HEK293T (cell line): ENCODE measurements at regions not wholly inside any gene's neighbourhood (a gene's known extent, or its start where the extent isn't known, plus 50 kb on each side); places are given as distances from the start of the nearest gene placed in this dataset.

Experiments
- CTCF ChIA-PET: fragments of 350-600 bp; formaldehyde crosslinking; extraction: SDS; loops from one replicate; lab custom pipeline; 2021; ENCODE audit warnings: antibody characterized with exemption, inconsistent platforms; lab: Yijun Ruan, JAX
- POLR2A ChIA-PET: fragments of 350-600 bp; formaldehyde crosslinking; extraction: SDS; loops from one replicate; lab custom pipeline; 2020; ENCODE audit warnings: antibody characterized with exemption, inconsistent platforms; lab: Yijun Ruan, JAX
- DNase-seq: peaks from one replicate; pipeline ENCODE4 v3.0.0; 2012; ENCODE audit warnings: mixed read lengths; ENCODE audit errors: extremely low spot score
- ARNT ChIP-seq: fragments of 450-650 bp; IDR thresholded peaks from 2 replicates; pipeline ENCODE4 v1.6.1; 2017; ENCODE audit warnings: mild to moderate bottlenecking
- BHLHE40 ChIP-seq: fragments of 450-650 bp; IDR thresholded peaks from 2 replicates; pipeline ENCODE4 v1.6.1; 2016; ENCODE audit warnings: mild to moderate bottlenecking, moderate library complexity, borderline replicate concordance
- CTBP1 ChIP-seq: fragments of 450-650 bp; IDR thresholded peaks from 2 replicates; pipeline ENCODE4 v1.6.1; 2016; ENCODE audit warnings: borderline replicate concordance
- ELF4 ChIP-seq: fragments of 450-650 bp; IDR thresholded peaks from 2 replicates; pipeline ENCODE4 v1.6.1; 2017; ENCODE audit warnings: antibody characterized with exemption
- FOXA1 ChIP-seq: fragments of 450-650 bp; IDR thresholded peaks from 2 replicates; pipeline ENCODE4 v1.6.1; 2016; ENCODE audit warnings: mild to moderate bottlenecking
- FOXK2 ChIP-seq: fragments of 450-650 bp; IDR thresholded peaks from 2 replicates; pipeline ENCODE4 v1.6.1; 2016; ENCODE audit warnings: mild to moderate bottlenecking
- FOXM1 ChIP-seq: fragments of 450-650 bp; IDR thresholded peaks from 2 replicates; pipeline ENCODE4 v1.6.1; 2017; ENCODE audit warnings: mild to moderate bottlenecking, borderline replicate concordance
- HDGF ChIP-seq: fragments of 450-650 bp; IDR thresholded peaks from 2 replicates; pipeline ENCODE4 v1.6.1; 2017; ENCODE audit warnings: antibody characterized with exemption, borderline replicate concordance
- L3MBTL2 ChIP-seq: fragments of 450-650 bp; conservative IDR thresholded peaks from 2 replicates; pipeline ENCODE4 v1.6.1; 2016; ENCODE audit warnings: mild to moderate bottlenecking
- LEF1 ChIP-seq: fragments of 450-650 bp; IDR thresholded peaks from 2 replicates; pipeline ENCODE4 v1.6.1; 2017; ENCODE audit warnings: mild to moderate bottlenecking, borderline replicate concordance
- NFRKB ChIP-seq: fragments of 450-650 bp; IDR thresholded peaks from 2 replicates; pipeline ENCODE4 v1.6.1; 2016; ENCODE audit warnings: mild to moderate bottlenecking, moderate library complexity
- SP1 ChIP-seq: fragments of 450-650 bp; IDR thresholded peaks from 2 replicates; pipeline ENCODE4 v1.6.1; 2017
- SUZ12 ChIP-seq: fragments of 450-650 bp; IDR thresholded peaks from 2 replicates; pipeline ENCODE4 v1.6.1; 2016; ENCODE audit warnings: mild to moderate bottlenecking
- TARDBP ChIP-seq: fragments of 450-650 bp; IDR thresholded peaks from 2 replicates; pipeline ENCODE4 v1.6.1; 2016
- ZNF384 ChIP-seq: fragments of 450-650 bp; IDR thresholded peaks from 2 replicates; pipeline ENCODE4 v1.6.1; 2016
- TF ChIP-seq, protein P1 (sequence below): fragments of 450-650 bp; IDR thresholded peaks from 2 replicates; pipeline ENCODE4 v1.6.1; 2016

DNA sequence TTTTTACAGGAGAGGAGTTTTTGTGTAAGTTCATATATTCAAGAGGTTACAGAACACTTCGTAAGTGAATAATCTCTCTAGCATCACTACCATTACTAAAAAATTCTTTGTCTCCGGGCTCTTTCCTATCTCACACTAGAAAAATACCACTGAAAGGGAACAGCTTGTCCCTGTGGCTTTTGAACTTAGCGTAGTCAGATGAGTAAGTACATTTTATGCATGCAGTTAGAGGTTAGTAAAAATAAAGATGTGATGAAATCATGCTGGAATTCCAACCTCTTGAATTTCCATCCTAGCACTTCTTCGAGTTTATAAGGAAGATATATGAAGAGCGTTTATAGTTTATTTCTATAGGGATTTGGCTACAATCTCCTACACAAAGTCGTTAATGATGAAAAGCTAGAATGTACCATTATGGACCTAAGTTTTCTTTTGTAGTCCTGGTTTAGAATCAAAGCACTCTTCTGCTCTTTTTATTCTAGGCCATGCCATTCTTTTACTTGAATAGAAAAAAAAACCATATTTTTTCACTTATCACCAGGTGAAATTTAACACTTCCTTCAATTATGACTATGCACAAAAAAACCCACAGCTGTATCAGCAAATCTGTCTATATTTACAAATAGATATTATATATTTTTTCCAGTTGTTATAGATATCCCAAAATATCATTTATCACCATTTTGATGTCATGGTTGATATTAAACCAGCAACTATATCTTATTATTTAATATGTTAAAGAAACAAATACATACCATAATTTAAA is 139.9 kb upstream of the PCDH9 start:
- POLR2A ChIA-PET = no interaction called here
- no peak for DNase-seq
- TF ChIP-seq, protein P1, sequence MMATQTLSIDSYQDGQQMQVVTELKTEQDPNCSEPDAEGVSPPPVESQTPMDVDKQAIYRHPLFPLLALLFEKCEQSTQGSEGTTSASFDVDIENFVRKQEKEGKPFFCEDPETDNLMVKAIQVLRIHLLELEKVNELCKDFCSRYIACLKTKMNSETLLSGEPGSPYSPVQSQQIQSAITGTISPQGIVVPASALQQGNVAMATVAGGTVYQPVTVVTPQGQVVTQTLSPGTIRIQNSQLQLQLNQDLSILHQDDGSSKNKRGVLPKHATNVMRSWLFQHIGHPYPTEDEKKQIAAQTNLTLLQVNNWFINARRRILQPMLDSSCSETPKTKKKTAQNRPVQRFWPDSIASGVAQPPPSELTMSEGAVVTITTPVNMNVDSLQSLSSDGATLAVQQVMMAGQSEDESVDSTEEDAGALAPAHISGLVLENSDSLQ = no peak
- peak; percentile 17; the same call in 1 of the 2 replicates for TF ChIP-seq ELF4
- CTCF ChIA-PET = no interaction called here

DNA sequence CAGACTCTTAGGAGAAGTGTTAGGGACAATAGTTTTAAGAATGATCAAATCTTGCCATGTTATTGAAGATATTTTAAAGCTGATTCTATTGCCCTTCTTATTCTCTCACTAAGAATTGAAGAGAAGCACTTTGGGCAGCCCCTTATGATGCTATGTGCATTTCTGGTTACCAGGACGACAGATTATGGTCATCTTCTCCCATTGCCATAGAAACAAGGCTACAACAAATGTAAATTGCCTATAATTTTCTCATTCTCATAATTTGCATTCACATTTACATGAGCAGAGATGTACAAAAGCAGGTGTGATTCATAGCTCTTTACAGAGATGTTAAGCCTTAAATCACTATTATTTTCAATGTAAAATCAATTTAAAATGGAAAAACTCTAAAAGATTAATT is 137.3 kb upstream of the PCDH9 start:
- POLR2A ChIA-PET = no interaction called here
- CTCF ChIA-PET = interaction anchor here (0.9 kb wide), 1 partner anchor 12 kb away, joined by 3 read pairs; no protein-coding TSS in a partner anchor
- TF ChIP-seq BHLHE40 (no peak), CTBP1 (no peak), HDGF (no peak), LEF1 (no peak), ZNF384 (no peak), L3MBTL2 (no peak), FOXA1 (no peak), NFRKB (no peak), ELF4 (no peak), SP1 (no peak), FOXK2 (no peak), TARDBP (no peak), ARNT (no peak), FOXM1 (no peak), SUZ12 (no peak)
- TF ChIP-seq, protein P1 = no peak
- no peak for DNase-seq

DNA sequence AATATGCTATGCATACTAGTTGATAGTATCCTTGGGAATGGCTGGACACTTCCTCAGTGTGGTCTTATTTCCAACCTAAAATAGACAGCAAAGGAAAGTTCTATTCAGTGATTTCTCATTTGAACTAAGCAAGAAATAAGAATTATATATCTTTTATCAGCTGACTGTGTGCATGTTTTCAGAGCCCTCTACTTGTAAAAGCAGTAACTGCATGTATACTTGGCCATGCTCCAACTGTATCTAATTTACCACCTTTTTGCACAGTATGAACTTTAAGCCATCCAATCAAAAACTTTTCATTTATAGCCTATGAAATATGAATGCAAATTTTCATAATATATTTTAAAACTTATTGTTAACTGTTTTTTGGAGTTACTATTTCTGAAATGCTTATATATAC is 136.4 kb upstream of the PCDH9 start:
- CTCF ChIA-PET = interaction anchor here (1.3 kb wide), 1 partner anchor 50 kb away, joined by 4 read pairs; no protein-coding TSS in a partner anchor
- DNase-seq = no peak
- POLR2A ChIA-PET = no interaction called here
- TF ChIP-seq SUZ12 = no peak
- TF ChIP-seq FOXK2 = no peak

DNA sequence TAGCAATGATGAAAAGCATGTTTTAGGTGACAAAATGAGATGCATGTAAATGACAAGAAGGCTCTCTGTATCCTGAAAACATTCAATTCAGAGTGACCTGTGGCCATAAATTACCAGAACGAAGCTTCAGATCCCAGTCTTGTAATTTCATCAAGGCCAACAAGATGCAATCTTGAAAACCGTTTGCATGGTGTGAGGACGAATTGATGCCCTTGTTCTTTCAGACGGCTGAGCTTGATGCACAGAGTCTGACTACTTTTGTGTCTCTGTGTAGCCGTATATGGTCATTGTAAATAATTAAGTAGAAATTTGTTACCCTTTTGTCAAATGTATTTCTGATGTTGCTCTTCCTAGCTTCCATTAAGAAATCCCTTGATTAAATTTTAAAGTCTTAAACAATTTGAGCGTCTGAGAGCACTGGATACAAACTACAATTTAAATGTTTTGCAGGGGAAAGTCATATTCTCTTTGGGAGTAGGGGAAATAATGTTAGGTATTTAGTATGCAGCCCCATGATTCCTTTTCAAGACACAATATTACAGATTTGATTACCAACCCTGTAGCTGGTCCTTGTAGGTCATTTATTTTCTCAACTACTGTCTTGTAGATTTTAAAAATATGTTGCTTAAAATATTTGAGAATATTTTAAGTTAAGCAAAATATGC is 125.8 kb upstream of the PCDH9 start:
- no peak for TF ChIP-seq ZNF384
- TF ChIP-seq ELF4 = no peak
- no peak for TF ChIP-seq BHLHE40
- no peak for TF ChIP-seq FOXA1
- no peak for TF ChIP-seq ARNT
- TF ChIP-seq CTBP1 = no peak
- TF ChIP-seq SP1 = no peak
- TF ChIP-seq FOXK2 = no peak
- TF ChIP-seq NFRKB = no peak
- no peak for DNase-seq
- ChIA-PET POLR2A (no interaction called here), CTCF (interaction anchor here (0.9 to 1.4 kb wide), 2 partner anchors 12 to 60 kb away, joined by 3 to 7 read pairs; no protein-coding TSS in a partner anchor)

DNA sequence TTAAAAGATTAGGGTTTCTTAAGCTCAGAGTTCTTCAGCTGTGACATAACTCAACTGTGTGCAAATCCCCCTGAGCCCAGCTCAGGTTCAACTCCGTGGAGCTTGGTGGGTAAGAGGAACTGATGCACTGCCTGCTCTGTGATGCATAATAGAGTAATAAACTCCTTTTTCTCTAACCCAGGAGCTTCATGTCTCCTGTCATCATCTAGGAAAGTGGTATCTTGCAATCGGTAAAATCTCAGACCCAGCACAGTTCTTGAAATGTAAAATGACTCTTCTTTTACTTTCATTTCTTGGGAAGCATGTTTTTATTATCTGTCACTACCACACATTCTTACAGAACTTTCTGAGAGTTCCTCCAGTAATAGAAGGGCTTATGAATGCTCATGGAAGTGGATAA is 123.8 kb upstream of the PCDH9 start:
- TF ChIP-seq L3MBTL2 = no peak
- TF ChIP-seq HDGF = no peak
- no peak for TF ChIP-seq FOXM1
- no peak for TF ChIP-seq SP1
- TF ChIP-seq ZNF384 = no peak
- no peak for TF ChIP-seq NFRKB
- no peak for TF ChIP-seq SUZ12
- TF ChIP-seq ARNT = no peak
- TF ChIP-seq FOXK2 = no peak
- POLR2A ChIA-PET = no interaction called here
- DNase-seq = no peak
- CTCF ChIA-PET = interaction anchor here (0.7 kb wide), 2 partner anchors 10 to 13 kb away, joined by 3 to 6 read pairs; no protein-coding TSS in a partner anchor

DNA sequence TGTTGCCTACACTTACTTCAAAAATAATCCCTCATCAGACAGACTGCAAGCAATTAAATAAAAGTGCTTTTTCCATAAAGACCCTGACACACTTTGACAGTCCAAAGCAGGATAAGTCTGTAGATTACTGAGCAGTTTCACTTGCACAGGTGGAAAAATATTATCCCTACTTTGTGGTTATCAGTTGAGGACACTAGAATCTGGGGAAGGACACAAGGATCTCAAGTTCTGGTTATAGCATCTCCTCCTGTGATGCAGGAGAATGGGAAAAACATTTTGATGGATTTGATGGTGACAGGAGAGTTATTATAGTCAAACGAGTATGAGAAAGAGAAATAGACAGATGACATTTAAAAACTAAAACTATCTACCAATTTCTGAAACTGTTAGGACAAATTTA is 122.9 kb upstream of the PCDH9 start:
- DNase-seq = no peak
- CTCF ChIA-PET = no interaction called here
- TF ChIP-seq, protein P1 = no peak
- TF ChIP-seq FOXM1 (no peak), ARNT (no peak), SP1 (no peak), ZNF384 (no peak), SUZ12 (no peak), NFRKB (no peak)
- POLR2A ChIA-PET = no interaction called here

DNA sequence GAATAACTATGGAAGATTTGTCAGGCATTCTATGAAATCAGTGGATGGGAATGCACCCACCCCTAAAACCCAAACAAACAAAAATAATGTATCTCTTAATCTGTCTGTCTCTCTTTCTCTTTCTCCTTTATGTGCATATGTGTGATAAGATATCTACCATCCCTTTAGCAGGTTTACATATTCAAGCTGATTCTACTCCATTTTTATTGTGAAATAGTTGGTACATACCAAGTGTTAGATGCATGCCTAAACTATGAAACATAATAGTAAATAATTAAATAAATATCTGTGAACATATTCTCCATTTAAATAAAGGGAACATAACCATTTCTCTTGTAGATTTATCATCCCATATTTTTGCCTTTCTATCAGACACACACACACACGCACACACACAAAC is 121.8 kb upstream of the PCDH9 start:
- DNase-seq = no peak
- ChIA-PET POLR2A (no interaction called here), CTCF (no interaction called here)
- TF ChIP-seq NFRKB = no peak; the same call in 1 of the 2 replicates
- no peak for TF ChIP-seq ZNF384
- no peak for TF ChIP-seq LEF1
- TF ChIP-seq, protein P1 = no peak
- no peak for TF ChIP-seq SUZ12
- TF ChIP-seq SP1 = no peak
- TF ChIP-seq TARDBP = no peak
- TF ChIP-seq BHLHE40 = no peak
- TF ChIP-seq HDGF = no peak
- TF ChIP-seq ARNT = no peak
- no peak for TF ChIP-seq FOXM1
- TF ChIP-seq FOXA1 = no peak
- TF ChIP-seq FOXK2 = no peak
- TF ChIP-seq CTBP1 = no peak
- no peak for TF ChIP-seq L3MBTL2
- TF ChIP-seq ELF4 = no peak
